ENCODE measurements at regions not wholly inside any gene's neighbourhood (a gene's known extent, or its start where the extent isn't known, plus 50 kb on each side); places are given as distances from the start of the nearest gene placed in this dataset.

- Histone ChIP-seq H3K27ac (no peak overlapping the region), H3K36me3 (no peaks in the 10 kb centered on the region), H3K27me3 (no peaks in the 10 kb centered on the region), H3K4me3 (no peak overlapping the region), H3K9me3 (no peaks in the 10 kb centered on the region), H3K4me1 (ENCODE audit: insufficient read depth) (no peaks in the 10 kb centered on the region)
- WGBS, 3 donors, result 94 to 97% (median 95%) methylated on average over 33 of the region's 33 CpGs
- intact Hi-C loops (cut with DNase I), result loop anchor here in 1 of 4 donors (2.0 kb wide), 1 partner anchor 16 kb away; no protein-coding TSS in a partner anchor
- TF ChIP-seq EP300 (IDR thresholded peaks at IDR 0.05), result no peak
- TF ChIP-seq POLR2A (IDR thresholded peaks at IDR 0.05), result no peak
- no peak for TF ChIP-seq CTCF (IDR thresholded peaks at IDR 0.05)
- DNase-seq, result no peak
Observed at GRCh38 chr1:211206981-211207380, 52.2 kb upstream of the RCOR3 start.

GRCh38 chr1:211200311-211200710, 58.9 kb upstream of the RCOR3 start:
- H3K9me3 ChIP-seq, result no peaks in the 10 kb centered on the region
- H3K27me3 ChIP-seq, result no peaks in the 10 kb centered on the region
- TF ChIP-seq POLR2A (IDR thresholded peaks at IDR 0.05) (no peak), EP300 (IDR thresholded peaks at IDR 0.05) (no peak)
- no peak for DNase-seq
- H3K4me3 ChIP-seq, result no peak overlapping the region
- 79 to 86% (median 80%) methylated on average over 5 of the region's 5 CpGs for WGBS, 3 donors
- H3K36me3 ChIP-seq, result no peaks in the 10 kb centered on the region
- H3K4me1 ChIP-seq (ENCODE audit: insufficient read depth), result no peaks in the 10 kb centered on the region
- intact Hi-C loops (cut with DNase I), result no loop called here
- H3K27ac ChIP-seq, result no peak overlapping the region

GRCh38 chr1:211198880-211199279, 60.3 kb upstream of the RCOR3 start:
- intact Hi-C loops (cut with DNase I), result no loop called here
- no peak for DNase-seq
- Histone ChIP-seq H3K27ac (no peak overlapping the region), H3K9me3 (no peaks in the 10 kb centered on the region), H3K4me3 (no peak overlapping the region), H3K36me3 (no peaks in the 10 kb centered on the region), H3K27me3 (no peaks in the 10 kb centered on the region), H3K4me1 (ENCODE audit: insufficient read depth) (no peaks in the 10 kb centered on the region)
- WGBS, 3 donors, result 60 to 73% (median 70%) methylated on average over 4 of the region's 4 CpGs
- TF ChIP-seq POLR2A (IDR thresholded peaks at IDR 0.05), result no peak
- TF ChIP-seq CTCF (IDR thresholded peaks at IDR 0.05), result no peak
- no peak for TF ChIP-seq EP300 (IDR thresholded peaks at IDR 0.05)

- Histone ChIP-seq H3K4me3 (no peak overlapping the region), H3K27ac (no peak overlapping the region), H3K9me3 (no peaks in the 10 kb centered on the region), H3K27me3 (no peaks in the 10 kb centered on the region), H3K36me3 (no peaks in the 10 kb centered on the region), H3K4me1 (ENCODE audit: insufficient read depth) (no peaks in the 10 kb centered on the region)
- TF ChIP-seq EP300 (IDR thresholded peaks at IDR 0.05), result no peak
- TF ChIP-seq POLR2A (IDR thresholded peaks at IDR 0.05), result no peak
- no peak for TF ChIP-seq CTCF (IDR thresholded peaks at IDR 0.05)
- intact Hi-C loops (cut with DNase I), result no loop called here
- no peak for DNase-seq
- WGBS, 3 donors, result 53 to 56% (median 54%) methylated on average over 4 of the region's 4 CpGs
Observed at GRCh38 chr1:211198111-211198510, 61.1 kb upstream of the RCOR3 start.

GRCh38 chr1:211196880-211197279, 62.3 kb upstream of the RCOR3 start:
- no peak overlapping the region for H3K27ac ChIP-seq
- no peaks in the 10 kb centered on the region for H3K27me3 ChIP-seq
- H3K36me3 ChIP-seq, result no peaks in the 10 kb centered on the region
- DNase-seq, result no peak
- 58 to 73% (median 63%) methylated on average over 1 of the region's 1 CpG for WGBS, 3 donors
- no peak overlapping the region for H3K4me3 ChIP-seq
- TF ChIP-seq CTCF (IDR thresholded peaks at IDR 0.05) (no peak), EP300 (IDR thresholded peaks at IDR 0.05) (no peak), POLR2A (IDR thresholded peaks at IDR 0.05) (no peak)
- no peaks in the 10 kb centered on the region for H3K4me1 ChIP-seq (ENCODE audit: insufficient read depth)
- intact Hi-C loops (cut with DNase I), result no loop called here
- H3K9me3 ChIP-seq, result no peaks in the 10 kb centered on the region

Data from ovary (tissue), 7 donors.